Common myeloid progenitor, CD34-positive (primary cell): ENCODE measurements at regions not wholly inside any gene's neighbourhood (a gene's known extent, or its start where the extent isn't known, plus 50 kb on each side); places are given as distances from the start of the nearest gene placed in this dataset.

Experiments
- CTCF ChIA-PET: fragments of 350-600 bp; sonication (Branson Sonifier 250); formaldehyde crosslinking; loops from one replicate; lab custom pipeline; 2021; ENCODE audit warnings: antibody characterized with exemption; lab: Charles Lee
- POLR2A ChIA-PET: fragments of 350-600 bp; sonication (Branson Sonifier 250); formaldehyde crosslinking; loops from one replicate; lab custom pipeline; 2021; ENCODE audit warnings: antibody characterized with exemption; lab: Charles Lee
- DNase-seq, 3 donors: peaks; one replicate each; pipeline versions ENCODE4 v3.0.0 to v3.0.0-alpha.2; 2013
- H3K27ac ChIP-seq, 2 experiments: 1 replicate in 1 of 2; 2 replicates in 1 of 2; pipeline ENCODE4 v1.7.0; 2013; ENCODE audit warnings: inconsistent platforms in 2 of 2, low read length in 2 of 2, mild to moderate bottlenecking in 2 of 2, low read depth in 1 of 2, moderate library complexity in 1 of 2; ENCODE audit not compliant: severe bottlenecking in 2 of 2, insufficient read depth in 1 of 2, poor library complexity in 1 of 2
- H3K27me3 ChIP-seq, 5 experiments: replicated peaks in 2 of 5; 1 replicate in 3 of 5; 2 replicates in 2 of 5; pipeline versions ENCODE4 v1.6.1 to v1.7.0; 2013; ENCODE audit warnings: low read length in 4 of 5, mild to moderate bottlenecking in 2 of 5, moderate library complexity in 2 of 5, inconsistent platforms in 1 of 5; ENCODE audit not compliant: insufficient read depth in 5 of 5, control insufficient read depth in 4 of 5
- H3K36me3 ChIP-seq, 4 experiments: 1 replicate in 2 of 4; 2 replicates in 2 of 4; pipeline versions ENCODE4 v1.6.1 to v1.7.0; 2013; ENCODE audit warnings: low read length in 3 of 4, control low read depth in 1 of 4, mild to moderate bottlenecking in 1 of 4; ENCODE audit not compliant: control insufficient read depth in 4 of 4, insufficient read depth in 4 of 4
- H3K4me1 ChIP-seq, 4 experiments: 1 replicate in 3 of 4; 2 replicates in 1 of 4; pipeline versions ENCODE4 v1.6.1 to v1.7.1; 2013; ENCODE audit warnings: low read length in 3 of 4, mild to moderate bottlenecking in 3 of 4, control low read depth in 1 of 4, inconsistent platforms in 1 of 4, moderate library complexity in 1 of 4; ENCODE audit not compliant: control insufficient read depth in 4 of 4, insufficient read depth in 4 of 4; ENCODE audit errors: control extremely low read depth in 1 of 4
- H3K4me3 ChIP-seq, 7 experiments: 1 replicate in 4 of 7; 2 replicates in 3 of 7; pipeline versions ENCODE4 v1.5.1 to v1.7.0; 2013; ENCODE audit warnings: mild to moderate bottlenecking in 7 of 7, low read length in 6 of 7, moderate library complexity in 6 of 7, inconsistent platforms in 2 of 7, low read depth in 2 of 7, control low read depth in 1 of 7; ENCODE audit not compliant: insufficient read depth in 4 of 7, control insufficient read depth in 1 of 7; ENCODE audit errors: extremely low read depth in 1 of 7
- H3K9me3 ChIP-seq, 5 experiments: 1 replicate in 4 of 5; 2 replicates in 1 of 5; pipeline versions ENCODE4 v1.6.1 to v1.7.1; 2013; ENCODE audit warnings: low read length in 4 of 5, mild to moderate bottlenecking in 2 of 5, inconsistent platforms in 1 of 5, low read depth in 1 of 5, moderate library complexity in 1 of 5; ENCODE audit not compliant: control insufficient read depth in 4 of 5, insufficient read depth in 2 of 5; ENCODE audit errors: control extremely low read depth in 1 of 5
- WGBS: methylation state at CpG from one replicate; pipeline ENCODE4 v1.1.5; 2013; ENCODE audit not compliant: insufficient coverage; 5-methylcytosine and 5-hydroxymethylcytosine counted together

DNA sequence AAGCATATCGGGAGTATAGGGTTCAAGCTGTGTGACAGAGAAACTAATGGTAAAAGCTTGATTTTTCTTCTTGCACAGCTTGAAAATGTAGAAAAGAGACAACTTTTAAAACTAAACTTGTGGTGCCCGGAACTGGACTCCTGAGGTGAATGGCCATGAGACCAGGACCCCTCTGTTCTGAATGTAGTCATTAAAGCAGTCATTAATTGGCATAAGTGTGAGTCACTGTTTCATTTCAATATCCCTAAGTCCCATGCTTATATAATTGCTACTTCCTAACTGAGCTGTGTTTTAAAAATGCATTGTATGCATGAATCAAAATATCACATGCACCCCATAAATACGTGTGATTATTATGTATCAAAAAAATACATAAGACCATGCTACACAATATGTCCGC lies 463.1 kb upstream of the DYNLRB2 start:
- Histone ChIP-seq H3K4me3 (no peak overlapping the region), H3K36me3 (no peaks in the 10 kb centered on the region), H3K4me1 (no peaks in the 10 kb centered on the region), H3K27ac (no peak overlapping the region), H3K27me3 (no peaks in the 10 kb centered on the region), H3K9me3 (no peaks in the 10 kb centered on the region)
- no peak for DNase-seq
- WGBS, result 100% methylated on average over 2 of the region's 4 CpGs
- ChIA-PET CTCF (interaction anchor here (1.3 kb wide), 1 partner anchor 81 kb away, joined by 3 read pairs; no protein-coding TSS in a partner anchor), POLR2A (no interaction called here)

DNA sequence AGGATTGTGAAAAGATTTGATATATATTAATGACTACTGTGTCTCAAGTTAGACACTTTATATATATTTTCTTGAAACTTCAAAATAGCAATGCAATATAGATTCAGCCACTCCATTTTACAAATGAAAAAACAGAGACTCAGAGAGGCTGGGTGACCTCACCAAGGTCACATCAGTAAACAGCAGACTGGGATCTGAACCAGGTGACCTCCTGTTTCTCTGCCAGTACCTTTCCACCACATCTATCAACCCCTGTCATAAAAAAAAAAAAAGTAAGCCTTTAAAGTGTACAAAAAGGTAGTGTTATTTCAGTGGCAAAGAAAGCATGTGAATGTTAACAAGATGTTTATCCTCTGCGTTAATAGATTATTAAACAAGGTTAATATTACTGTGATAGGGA lies 466.5 kb upstream of the DYNLRB2 start:
- DNase-seq, result no peak
- CTCF ChIA-PET, result interaction anchor here (0.9 kb wide), 1 partner anchor 10 kb away, joined by 4 read pairs; no protein-coding TSS in a partner anchor
- no peak overlapping the region for H3K4me3 ChIP-seq
- H3K27ac ChIP-seq, result no peak overlapping the region
- no peaks in the 10 kb centered on the region for H3K27me3 ChIP-seq
- H3K36me3 ChIP-seq, result no peaks in the 10 kb centered on the region
- no peaks in the 10 kb centered on the region for H3K9me3 ChIP-seq
- no peaks in the 10 kb centered on the region for H3K4me1 ChIP-seq
- POLR2A ChIA-PET, result no interaction called here
- whole genome bisulfite sequencing, result 100% methylated on average over 1 of the region's 1 CpG

DNA sequence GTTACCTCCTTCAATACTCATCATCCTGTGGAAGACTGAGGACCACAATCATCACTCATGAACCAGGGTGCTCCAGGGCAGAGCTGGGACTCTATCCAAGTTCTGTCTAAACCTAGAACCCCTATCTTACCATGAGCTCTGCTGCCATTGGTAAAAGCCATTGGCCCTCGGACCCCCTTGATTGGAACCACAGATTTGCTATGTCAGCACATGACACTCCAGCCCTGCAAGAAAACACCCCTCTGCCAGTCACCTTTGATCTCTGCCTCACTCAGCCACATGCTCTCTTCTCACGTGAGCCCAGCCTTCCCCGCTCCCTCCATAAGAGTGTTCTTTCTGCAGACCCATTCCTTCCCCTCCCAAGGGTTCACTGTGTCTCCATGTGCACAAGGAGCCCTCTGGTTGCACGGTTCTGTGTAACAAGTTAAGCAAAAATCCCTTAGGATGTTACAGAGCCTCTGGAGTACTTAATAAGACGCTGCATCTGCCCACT lies 468.8 kb upstream of the DYNLRB2 start:
- no peaks in the 10 kb centered on the region for H3K9me3 ChIP-seq
- CTCF ChIA-PET, result interaction anchor here (1.4 kb wide), 1 partner anchor 10 kb away, joined by 3 read pairs; no protein-coding TSS in a partner anchor
- DNase-seq, result no peak
- 96% methylated on average over 5 of the region's 5 CpGs for WGBS
- no peak overlapping the region for H3K4me3 ChIP-seq
- no peaks in the 10 kb centered on the region for H3K36me3 ChIP-seq
- POLR2A ChIA-PET, result no interaction called here
- no peak overlapping the region for H3K27ac ChIP-seq
- H3K4me1 ChIP-seq, result no peaks in the 10 kb centered on the region
- H3K27me3 ChIP-seq, result no peaks in the 10 kb centered on the region

GRCh38 chr16:80066805-80067580 lies 466.5 kb upstream of the MAF start:
- Histone ChIP-seq H3K36me3 (no peaks in the 10 kb centered on the region), H3K27me3 (no peaks in the 10 kb centered on the region), H3K9me3 (no peaks in the 10 kb centered on the region), H3K27ac (no peak overlapping the region), H3K4me3 (no peak overlapping the region), H3K4me1 (no peaks in the 10 kb centered on the region)
- ChIA-PET CTCF (interaction anchor here (1.3 kb wide), 1 partner anchor 19 kb away, joined by 3 read pairs; no protein-coding TSS in a partner anchor), POLR2A (no interaction called here)
- DNase-seq, result no peak
- WGBS, result 96% methylated on average over 9 of the region's 12 CpGs

GRCh38 chr16:80065541-80065940 lies 465.0 kb upstream of the MAF start:
- Histone ChIP-seq H3K36me3 (no peaks in the 10 kb centered on the region), H3K9me3 (no peaks in the 10 kb centered on the region), H3K4me3 (no peak overlapping the region), H3K27me3 (no peaks in the 10 kb centered on the region), H3K4me1 (no peaks in the 10 kb centered on the region), H3K27ac (no peak overlapping the region)
- ChIA-PET POLR2A (no interaction called here), CTCF (no interaction called here)
- no CpG with 5 or more reads among the region's 3 CpGs for WGBS
- DNase-seq, result no peak

DNA sequence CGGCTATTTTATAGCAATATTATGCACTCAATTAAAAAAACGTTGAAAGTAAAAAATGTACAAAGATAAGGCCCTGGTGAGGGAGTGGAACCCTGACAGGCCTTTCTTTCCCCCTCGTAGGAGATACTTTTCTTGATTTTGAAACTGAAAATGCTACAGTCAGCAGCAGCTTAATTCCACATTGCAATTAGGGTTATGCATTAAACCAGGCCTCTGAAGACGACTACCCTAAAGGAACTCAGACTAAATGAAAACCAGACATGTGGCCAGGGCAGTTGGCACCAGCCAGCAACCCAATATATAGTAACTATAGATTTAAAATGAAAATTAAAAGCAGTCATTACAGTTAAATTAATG lies 463.2 kb upstream of the MAF start:
- H3K4me1 ChIP-seq, result no peaks in the 10 kb centered on the region
- ChIA-PET CTCF (interaction anchor here (1.1 kb wide), 1 partner anchor 21 kb away, joined by 3 read pairs; no protein-coding TSS in a partner anchor), POLR2A (no interaction called here)
- H3K4me3 ChIP-seq, result no peak overlapping the region
- no peaks in the 10 kb centered on the region for H3K36me3 ChIP-seq
- H3K27me3 ChIP-seq, result no peaks in the 10 kb centered on the region
- no peak for DNase-seq
- no CpG with 5 or more reads among the region's 4 CpGs for WGBS
- H3K9me3 ChIP-seq, result no peaks in the 10 kb centered on the region
- H3K27ac ChIP-seq, result no peak overlapping the region

DNA sequence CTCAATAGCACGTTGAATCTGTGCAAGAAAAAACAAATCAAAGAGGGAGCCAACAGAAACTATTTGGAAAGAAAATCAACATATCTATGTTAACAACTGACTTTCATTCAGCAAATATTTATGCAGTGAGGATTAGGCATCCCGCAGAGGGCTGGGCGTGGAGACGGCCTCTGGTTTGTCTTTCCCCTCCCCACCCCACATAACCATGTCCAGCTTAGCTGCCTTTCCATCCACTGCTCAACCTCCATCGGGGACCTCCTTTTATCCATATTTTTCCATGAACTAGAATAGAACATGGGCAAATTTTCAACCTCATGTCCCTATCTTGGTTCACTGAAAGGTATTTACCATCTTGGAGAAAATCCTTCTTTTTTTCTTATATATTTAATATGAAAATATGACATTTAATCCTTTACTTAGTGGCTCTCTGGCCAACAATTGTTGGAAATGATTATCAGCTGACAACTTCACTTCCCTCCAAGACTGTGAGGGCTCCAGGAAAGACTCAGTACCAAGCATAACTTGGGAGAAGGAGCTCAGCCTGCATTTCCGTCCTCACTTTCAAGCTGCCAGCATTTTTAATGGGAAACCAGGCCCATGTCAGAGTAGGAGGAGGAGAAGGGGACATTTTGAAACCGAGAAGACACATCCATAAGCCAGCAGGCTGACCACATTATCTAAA lies 462.6 kb upstream of the MAF start:
- DNase-seq, result no peak
- POLR2A ChIA-PET, result no interaction called here
- CTCF ChIA-PET, result interaction anchor here (1.1 kb wide), 1 partner anchor 21 kb away, joined by 3 read pairs; no protein-coding TSS in a partner anchor

More for the DNA sequence above, 462.6 kb upstream of the MAF start:
- Histone ChIP-seq H3K36me3 (no peaks in the 10 kb centered on the region), H3K4me1 (no peaks in the 10 kb centered on the region), H3K4me3 (no peak overlapping the region), H3K9me3 (no peaks in the 10 kb centered on the region), H3K27ac (no peak overlapping the region), H3K27me3 (no peaks in the 10 kb centered on the region)
- WGBS, result 95% methylated on average over 4 of the region's 7 CpGs
